HepG2 (cell line): ENCODE measurements at regions not wholly inside any gene's neighbourhood (a gene's known extent, or its start where the extent isn't known, plus 50 kb on each side); places are given as distances from the start of the nearest gene placed in this dataset.

Experiments used
- ATAC-seq: fragments of 200-7000 bp; cut with Tn5 transposase; 3 replicates; pipeline ENCODE4 v1.9.1; 2020; ENCODE audit warnings: mild to moderate bottlenecking, moderate library complexity
- BruUV-seq: library from RNA; stranded (reverse); fragments of 400-500 nt; replicated peaks from 2 replicates; lab custom pipeline; 2021; lab: Mats Ljungman, UMichigan
- CTCF ChIA-PET: fragments of 300-600 bp; formaldehyde crosslinking; extraction: SDS; loops from one replicate; lab custom pipeline; 2021; ENCODE audit warnings: low total read pairs, inconsistent platforms, low intra/inter-chr PET ratio; lab: Yijun Ruan, JAX
- POLR2A ChIA-PET: fragments of 350-600 bp; sonication (Branson Sonifier 250); formaldehyde crosslinking; loops from one replicate; lab custom pipeline; 2020; ENCODE audit warnings: antibody characterized with exemption, inconsistent platforms; lab: Yijun Ruan, JAX
- DNase-seq: peaks from one replicate; pipeline ENCODE4 v3.0.0-alpha.2; 2015; ENCODE audit warnings: low spot score
- FAIRE-seq: peaks from 3 replicates; lab custom pipeline; 2011; peaks lifted over from hg19 to GRCh38; lab: Jason Lieb, UNC
- H2AFZ ChIP-seq: one replicate; pipeline ENCODE4 v1.6.1; 2011; ENCODE audit warnings: low read length, inconsistent platforms
- H3K27ac ChIP-seq: fragments of 300-600 bp; 3 replicates; pipeline ENCODE4 v1.8.0; 2011; ENCODE audit warnings: mixed run types, mild to moderate bottlenecking, mixed read lengths, low read length, inconsistent platforms; ENCODE audit not compliant: insufficient read depth; ENCODE audit errors: extremely low read length
- H3K27me3 ChIP-seq, 2 experiments: fragments of 200-600 bp in 1 of 2; 2 replicates in 1 of 2; 3 replicates in 1 of 2; pipeline versions ENCODE4 v1.6.0 to v1.8.0; 2011; ENCODE audit warnings: low read length in 2 of 2, mild to moderate bottlenecking in 2 of 2, moderate library complexity in 2 of 2, inconsistent platforms in 1 of 2; ENCODE audit not compliant: insufficient read depth in 2 of 2, control insufficient read depth in 1 of 2
- H3K36me3 ChIP-seq, 2 experiments: fragments of 200-600 bp in 1 of 2; replicated peaks in 1 of 2; 2 replicates in 1 of 2; 3 replicates in 1 of 2; pipeline versions ENCODE4 v1.5.1 to v1.8.0; 2011; ENCODE audit warnings: low read length in 2 of 2, inconsistent platforms in 1 of 2; ENCODE audit not compliant: insufficient read depth in 2 of 2, control insufficient read depth in 1 of 2
- H3K4me1 ChIP-seq: 2 replicates; pipeline ENCODE4 v1.5.1; 2012; ENCODE audit warnings: low read length, inconsistent platforms; ENCODE audit not compliant: insufficient read depth
- H3K4me2 ChIP-seq: 2 replicates; pipeline ENCODE4 v1.6.0; 2011; ENCODE audit warnings: low read depth, low read length, inconsistent platforms
- H3K4me3 ChIP-seq, 3 experiments: fragments of 200-600 bp in 1 of 3; sonication (generic), shearing (Covaris generic) in 1 of 3; replicated peaks in 1 of 3; 2 replicates each; pipeline ENCODE4 v1.5.1; 2011 to 2016; ENCODE audit warnings: low read length in 3 of 3, inconsistent platforms in 2 of 3, low read depth in 2 of 3, mild to moderate bottlenecking in 2 of 3, control low read depth in 1 of 3, mixed read lengths in 1 of 3; ENCODE audit not compliant: insufficient read depth in 1 of 3
- H3K79me2 ChIP-seq: one replicate; pipeline ENCODE4 v1.6.1; 2011; ENCODE audit warnings: low read length, inconsistent platforms; ENCODE audit not compliant: insufficient read depth
- H3K9ac ChIP-seq: 2 replicates; pipeline ENCODE4 v1.6.0; 2011; ENCODE audit warnings: mild to moderate bottlenecking, low read depth, low read length, inconsistent platforms; ENCODE audit not compliant: insufficient read depth
- H3K9me3 ChIP-seq: 2 replicates; pipeline ENCODE4 v1.5.1; 2012; ENCODE audit warnings: mild to moderate bottlenecking, low read length
- H4K20me1 ChIP-seq: 2 replicates; pipeline ENCODE4 v1.6.0; 2011; ENCODE audit warnings: inconsistent platforms, mild to moderate bottlenecking, low read length, moderate library complexity; ENCODE audit not compliant: insufficient read depth
- MAFF ChIP-seq: IDR thresholded peaks from 2 replicates; pipeline ENCODE4 v1.6.1; 2011; ENCODE audit warnings: low read depth, low read length, improper control_type of control experiment
- MTF1 ChIP-seq: sonication (generic); formaldehyde crosslinking; IDR thresholded peaks from 2 replicates; pipeline ENCODE4 v1.5.0; 2020; ENCODE audit warnings: missing genetic modification reagents
- SETDB1 ChIP-seq: sonication (generic); formaldehyde crosslinking; IDR thresholded peaks from 2 replicates; pipeline ENCODE4 v1.5.1; 2020; ENCODE audit warnings: missing genetic modification reagents, mild to moderate bottlenecking, borderline replicate concordance
- ZKSCAN5 ChIP-seq: sonication (generic); formaldehyde crosslinking; IDR thresholded peaks from 2 replicates; pipeline ENCODE4 v1.5.1; 2020; ENCODE audit warnings: mild to moderate bottlenecking, missing genetic modification reagents
- ZNF230 ChIP-seq: sonication (generic); formaldehyde crosslinking; IDR thresholded peaks from 2 replicates; pipeline ENCODE4 v1.4.0; 2020; ENCODE audit warnings: mild to moderate bottlenecking, missing genetic modification reagents
- ZNF30 ChIP-seq: sonication (generic); formaldehyde crosslinking; IDR thresholded peaks from 2 replicates; pipeline ENCODE4 v1.5.0; 2020; ENCODE audit warnings: mild to moderate bottlenecking, missing genetic modification reagents
- ZSCAN12 ChIP-seq: sonication (generic); formaldehyde crosslinking; IDR thresholded peaks from 2 replicates; pipeline ENCODE4 v1.9.0; 2021; ENCODE audit warnings: mild to moderate bottlenecking, missing genetic modification reagents
- WGBS: methylation state at CpG from one replicate; pipeline ENCODE4 v1.1.6; 2017; ENCODE audit warnings: low lambda C conversion rate; 5-methylcytosine and 5-hydroxymethylcytosine counted together
- in situ Hi-C: cut with HindIII; loops from 2 replicates; pipeline ENCODE4 v1.10.0; 2017; ENCODE audit warnings: low pct_unique_long_range_greater_than_20kb; ENCODE audit not compliant: extremely low pct_ligation_motif_present
- intact Hi-C: fragments of 100-400 bp; cut with micrococcal nuclease; formaldehyde crosslinking; loops from one replicate; pipeline ENCODE4 v1.10.0; 2022; ENCODE audit not compliant: unreplicated experiment
- TF ChIP-seq, protein P1 (sequence below): sonication (generic); formaldehyde crosslinking; IDR thresholded peaks from 2 replicates; pipeline ENCODE4 v1.5.0; 2020; ENCODE audit warnings: missing genetic modification reagents
- TF ChIP-seq, protein P2 (sequence below): sonication (generic); formaldehyde crosslinking; IDR thresholded peaks from 2 replicates; pipeline ENCODE4 v1.4.0; 2020; ENCODE audit warnings: mild to moderate bottlenecking, missing genetic modification reagents
- TF ChIP-seq, protein P3 (sequence below): sonication (generic); formaldehyde crosslinking; IDR thresholded peaks from 2 replicates; pipeline ENCODE4 v1.4.0; 2020; ENCODE audit warnings: mild to moderate bottlenecking, missing genetic modification reagents
- TF ChIP-seq, protein P4 (sequence below): sonication (generic); IDR thresholded peaks from 2 replicates; pipeline ENCODE4 v1.6.1; 2016; ENCODE audit warnings: low read depth, borderline replicate concordance

DNA sequence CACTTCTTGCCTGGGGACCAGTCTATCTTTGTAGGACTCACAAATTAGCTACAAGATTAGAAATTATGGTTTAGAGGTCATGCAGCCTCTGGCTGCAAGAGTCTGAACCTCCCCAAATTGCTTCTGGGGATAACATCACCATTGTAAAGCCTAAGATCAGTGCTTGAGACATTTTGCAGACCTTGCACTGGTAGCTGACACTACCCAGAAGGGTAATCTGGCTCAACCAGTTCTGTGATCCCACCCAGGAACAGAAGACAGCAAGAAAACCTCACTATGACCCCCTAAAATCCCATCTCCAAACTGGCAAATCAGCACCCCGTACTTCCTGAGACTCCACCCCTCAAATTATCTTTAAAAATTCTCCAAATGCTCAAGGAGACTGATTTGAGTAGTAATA lies 58.2 kb upstream of the CDK13 start:
- Histone ChIP-seq H3K9me3 (no peaks in the 10 kb centered on the region), H3K27me3 (peaks cover 0 to 3% of the 10 kb centered on the region in 2 experiments; a peak in 1 of 5 replicates), H3K4me1 (0 out of 2 replicates have a peak, but pooled peaks cover 4% of the 10 kb centered on the region), H3K36me3 (no peaks in the 10 kb centered on the region), H2AFZ (no peak overlapping the region), H3K79me2 (no peaks in the 10 kb centered on the region), H3K4me3 (no peak overlapping the region), H3K4me2 (no peak overlapping the region), H3K27ac (no peak overlapping the region), H4K20me1 (no peaks in the 10 kb centered on the region), H3K9ac (no peak overlapping the region)
- no peak for DNase-seq
- ChIA-PET CTCF (no interaction called here), POLR2A (no interaction called here)
- intact Hi-C loops (no loop called here), in situ Hi-C loops (no loop called here)
- no peak for FAIRE-seq
- 0% methylated on average over 1 of the region's 1 CpG for WGBS
- BruUV-seq: no TSS peak
- TF ChIP-seq MAFF (no peak), ZNF230 (CRISPR knock-in tag) (no peak), SETDB1 (CRISPR knock-in tag) (no peak), ZNF30 (no peak), ZKSCAN5 (CRISPR knock-in tag) (no peak), MTF1 (CRISPR knock-in tag) (no peak), ZSCAN12 (CRISPR knock-in tag) (no peak)
- TF ChIP-seq, protein P1, sequence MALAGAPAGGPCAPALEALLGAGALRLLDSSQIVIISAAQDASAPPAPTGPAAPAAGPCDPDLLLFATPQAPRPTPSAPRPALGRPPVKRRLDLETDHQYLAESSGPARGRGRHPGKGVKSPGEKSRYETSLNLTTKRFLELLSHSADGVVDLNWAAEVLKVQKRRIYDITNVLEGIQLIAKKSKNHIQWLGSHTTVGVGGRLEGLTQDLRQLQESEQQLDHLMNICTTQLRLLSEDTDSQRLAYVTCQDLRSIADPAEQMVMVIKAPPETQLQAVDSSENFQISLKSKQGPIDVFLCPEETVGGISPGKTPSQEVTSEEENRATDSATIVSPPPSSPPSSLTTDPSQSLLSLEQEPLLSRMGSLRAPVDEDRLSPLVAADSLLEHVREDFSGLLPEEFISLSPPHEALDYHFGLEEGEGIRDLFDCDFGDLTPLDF: no peak
- TF ChIP-seq, protein P2, sequence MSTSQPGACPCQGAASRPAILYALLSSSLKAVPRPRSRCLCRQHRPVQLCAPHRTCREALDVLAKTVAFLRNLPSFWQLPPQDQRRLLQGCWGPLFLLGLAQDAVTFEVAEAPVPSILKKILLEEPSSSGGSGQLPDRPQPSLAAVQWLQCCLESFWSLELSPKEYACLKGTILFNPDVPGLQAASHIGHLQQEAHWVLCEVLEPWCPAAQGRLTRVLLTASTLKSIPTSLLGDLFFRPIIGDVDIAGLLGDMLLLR (CRISPR knock-in tag): no peak
- TF ChIP-seq, protein P3, sequence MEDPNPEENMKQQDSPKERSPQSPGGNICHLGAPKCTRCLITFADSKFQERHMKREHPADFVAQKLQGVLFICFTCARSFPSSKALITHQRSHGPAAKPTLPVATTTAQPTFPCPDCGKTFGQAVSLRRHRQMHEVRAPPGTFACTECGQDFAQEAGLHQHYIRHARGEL (CRISPR knock-in tag): no peak
- TF ChIP-seq, protein P4, sequence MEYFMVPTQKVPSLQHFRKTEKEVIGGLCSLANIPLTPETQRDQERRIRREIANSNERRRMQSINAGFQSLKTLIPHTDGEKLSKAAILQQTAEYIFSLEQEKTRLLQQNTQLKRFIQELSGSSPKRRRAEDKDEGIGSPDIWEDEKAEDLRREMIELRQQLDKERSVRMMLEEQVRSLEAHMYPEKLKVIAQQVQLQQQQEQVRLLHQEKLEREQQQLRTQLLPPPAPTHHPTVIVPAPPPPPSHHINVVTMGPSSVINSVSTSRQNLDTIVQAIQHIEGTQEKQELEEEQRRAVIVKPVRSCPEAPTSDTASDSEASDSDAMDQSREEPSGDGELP: no peak
- no peak for ATAC-seq
